GM12878 (cell line): ENCODE measurements at regions not wholly inside any gene's neighbourhood (a gene's known extent, or its start where the extent isn't known, plus 50 kb on each side); places are given as distances from the start of the nearest gene placed in this dataset.

Source experiments
- ATAC-seq: fragments of 200-7000 bp; cut with Tn5 transposase; 3 replicates; pipeline ENCODE4 v1.9.1; 2020; ENCODE audit warnings: mild to moderate bottlenecking, moderate library complexity
- BruUV-seq: library from RNA; stranded (reverse); fragments of 400-500 nt; replicated peaks from 2 replicates; lab custom pipeline; 2021; lab: Mats Ljungman, UMichigan
- CTCF ChIA-PET: fragments of 300-600 bp; sonication (Branson Sonifier 250); formaldehyde crosslinking; extraction: SDS; loops from one replicate; lab custom pipeline; 2021; ENCODE audit warnings: inconsistent platforms; lab: Yijun Ruan, JAX
- POLR2A ChIA-PET: fragments of 350-600 bp; formaldehyde crosslinking; extraction: SDS; loops from one replicate; lab custom pipeline; 2021; ENCODE audit warnings: inconsistent platforms; lab: Charles Lee
- RAD21 ChIA-PET: fragments of 300-600 bp; sonication (Branson Sonifier 250); formaldehyde crosslinking; loops from one replicate; lab custom pipeline; 2023; ENCODE audit warnings: antibody characterized with exemption; ENCODE audit not compliant: unreplicated experiment; lab: Charles Lee
- SMC1A ChIA-PET: fragments of 300-600 bp; sonication (Branson Sonifier 250); formaldehyde crosslinking; loops from one replicate; lab custom pipeline; 2023; ENCODE audit not compliant: unreplicated experiment, uncharacterized antibody; lab: Charles Lee
- DNase-seq: peaks from one replicate; pipeline ENCODE4 v3.0.0-alpha.2; 2011; ENCODE audit warnings: low read depth, low spot score
- FAIRE-seq: peaks from 3 replicates; lab custom pipeline; 2011; peaks lifted over from hg19 to GRCh38; lab: Jason Lieb, UNC
- H2AFZ ChIP-seq: 2 replicates; pipeline ENCODE4 v1.6.0; 2011; ENCODE audit warnings: low read depth, low read length, control low read depth; ENCODE audit not compliant: control insufficient read depth
- H3K27ac ChIP-seq: 2 replicates; pipeline ENCODE4 v1.5.1; 2011; ENCODE audit warnings: control low read depth; ENCODE audit not compliant: control insufficient read depth, insufficient read depth
- H3K27me3 ChIP-seq, 2 experiments: replicated peaks in 1 of 2; 2 replicates each; pipeline versions ENCODE4 v1.6.0 to v1.6.1; 2011; ENCODE audit warnings: low read length in 1 of 2; ENCODE audit not compliant: control insufficient read depth in 2 of 2, insufficient read depth in 2 of 2
- H3K36me3 ChIP-seq, 2 experiments: 2 replicates each; pipeline ENCODE4 v1.5.1; 2011; ENCODE audit warnings: low read length in 1 of 2; ENCODE audit not compliant: control insufficient read depth in 2 of 2, insufficient read depth in 2 of 2
- H3K4me1 ChIP-seq: 2 replicates; pipeline ENCODE4 v1.6.1; 2011; ENCODE audit warnings: mild to moderate bottlenecking, low read length, moderate library complexity, mixed read lengths; ENCODE audit not compliant: control insufficient read depth, insufficient read depth
- H3K4me2 ChIP-seq: 2 replicates; pipeline ENCODE4 v1.6.0; 2011; ENCODE audit warnings: control low read depth; ENCODE audit not compliant: control insufficient read depth, insufficient read depth
- H3K4me3 ChIP-seq: fragments of 200-600 bp; sonication (generic); 2 replicates; pipeline ENCODE4 v1.5.1; 2016
- H3K79me2 ChIP-seq: 2 replicates; pipeline ENCODE4 v1.6.0; 2011; ENCODE audit warnings: low read length; ENCODE audit not compliant: control insufficient read depth, insufficient read depth
- H3K9ac ChIP-seq: 2 replicates; pipeline ENCODE4 v1.8.0; 2011; ENCODE audit warnings: low read length, control low read depth, mixed read lengths; ENCODE audit not compliant: control insufficient read depth, insufficient read depth
- H3K9me3 ChIP-seq: replicated peaks from 3 replicates; pipeline ENCODE4 v1.5.1; 2011; ENCODE audit warnings: mild to moderate bottlenecking, low read length; ENCODE audit not compliant: control insufficient read depth, insufficient read depth
- H4K20me1 ChIP-seq: 2 replicates; pipeline ENCODE4 v1.6.0; 2011; ENCODE audit not compliant: control insufficient read depth, insufficient read depth
- E2F8 ChIP-seq: fragments of 450-650 bp; IDR thresholded peaks from 2 replicates; pipeline ENCODE4 v1.6.1; 2018; ENCODE audit warnings: mild to moderate bottlenecking, low read depth, moderate library complexity; ENCODE audit not compliant: partially characterized antibody
- KDM1A ChIP-seq: fragments of 200-600 bp; sonication (generic); IDR thresholded peaks from 2 replicates; pipeline ENCODE4 v1.6.1; 2016; ENCODE audit warnings: borderline replicate concordance
- NFXL1 ChIP-seq: fragments of 450-650 bp; IDR thresholded peaks from 2 replicates; pipeline ENCODE4 v1.6.1; 2017; ENCODE audit warnings: antibody characterized with exemption, mild to moderate bottlenecking, borderline replicate concordance
- POLR2A ChIP-seq: IDR thresholded peaks from 2 replicates; pipeline ENCODE4 v1.6.1; 2011; ENCODE audit warnings: low read depth, mild to moderate bottlenecking, low read length
- SMC3 ChIP-seq: IDR thresholded peaks from 2 replicates; pipeline ENCODE4 v1.6.1; 2011; ENCODE audit warnings: low read length, improper control_type of control experiment, borderline replicate concordance
- TBL1XR1 ChIP-seq: IDR thresholded peaks from 2 replicates; pipeline ENCODE4 v1.6.1; 2012; ENCODE audit warnings: low read depth, low read length, improper control_type of control experiment
- TCF3 ChIP-seq: IDR thresholded peaks from 2 replicates; pipeline ENCODE4 v1.6.1; 2012; ENCODE audit warnings: low read depth, mild to moderate bottlenecking, low read length, borderline replicate concordance; ENCODE audit not compliant: insufficient read depth
- TCF7 ChIP-seq: IDR thresholded peaks from 2 replicates; pipeline ENCODE4 v1.6.1; 2014; ENCODE audit warnings: antibody characterized with exemption, borderline replicate concordance
- WGBS: methylation state at CpG from one replicate; pipeline ENCODE4 v1.1.6; 2016; ENCODE audit warnings: low lambda C conversion rate; ENCODE audit not compliant: insufficient replicate concordance, insufficient coverage; ENCODE audit errors: missing lambda C conversion rate; 5-methylcytosine and 5-hydroxymethylcytosine counted together
- in situ Hi-C: fragments of 300-500 bp; cut with MboI; formaldehyde crosslinking; loops from 9 replicates; pipeline ENCODE4 v1.14.3; 2018; ENCODE audit warnings: mixed read lengths
- intact Hi-C: fragments of 100-400 bp; cut with micrococcal nuclease; formaldehyde crosslinking; loops from one replicate; pipeline ENCODE4 v1.14.2; 2022; ENCODE audit not compliant: unreplicated experiment

GRCh38 chr20:4067600-4068261, 52.4 kb upstream of the RNF24 start:
- BruUV-seq: no TSS peak
- Histone ChIP-seq H3K4me1 (no peaks in the 10 kb centered on the region), H3K79me2 (no peaks in the 10 kb centered on the region), H3K4me3 (no peak overlapping the region), H3K27me3 (no peaks in the 10 kb centered on the region), H3K27ac (no peak overlapping the region), H3K9me3 (no peaks in the 10 kb centered on the region; the same call in 2 of the 3 replicates), H4K20me1 (no peaks in the 10 kb centered on the region)
- ATAC-seq (no peak), FAIRE-seq (no peak)
- ChIA-PET SMC1A (no interaction called here), CTCF (no interaction called here), RAD21 (no interaction called here)
- 41% methylated on average over 8 of the region's 8 CpGs for WGBS
- intact Hi-C loops: no loop called here
- TF ChIP-seq SMC3 (no peak), E2F8 (no peak), TCF7 (no peak), TCF3 (no peak), KDM1A (no peak), NFXL1 (no peak), POLR2A (no peak), TBL1XR1 (no peak)
- TF ChIP-seq, all 136 proteins: peak for 0
- in situ Hi-C loops: no loop called here
- no peak for DNase-seq
- Histone ChIP-seq H3K4me2 (no peak overlapping the region), H3K36me3 (no peaks in the 10 kb centered on the region), H2AFZ (no peak overlapping the region), H3K9ac (no peak overlapping the region)
- POLR2A ChIA-PET: interaction anchor here (0.6 kb wide), 1 partner anchor 1400 kb away, joined by 3 read pairs; no protein-coding TSS in a partner anchor
